ENCODE measurements at regions not wholly inside any gene's neighbourhood (a gene's known extent, or its start where the extent isn't known, plus 50 kb on each side); places are given as distances from the start of the nearest gene placed in this dataset.

DNA sequence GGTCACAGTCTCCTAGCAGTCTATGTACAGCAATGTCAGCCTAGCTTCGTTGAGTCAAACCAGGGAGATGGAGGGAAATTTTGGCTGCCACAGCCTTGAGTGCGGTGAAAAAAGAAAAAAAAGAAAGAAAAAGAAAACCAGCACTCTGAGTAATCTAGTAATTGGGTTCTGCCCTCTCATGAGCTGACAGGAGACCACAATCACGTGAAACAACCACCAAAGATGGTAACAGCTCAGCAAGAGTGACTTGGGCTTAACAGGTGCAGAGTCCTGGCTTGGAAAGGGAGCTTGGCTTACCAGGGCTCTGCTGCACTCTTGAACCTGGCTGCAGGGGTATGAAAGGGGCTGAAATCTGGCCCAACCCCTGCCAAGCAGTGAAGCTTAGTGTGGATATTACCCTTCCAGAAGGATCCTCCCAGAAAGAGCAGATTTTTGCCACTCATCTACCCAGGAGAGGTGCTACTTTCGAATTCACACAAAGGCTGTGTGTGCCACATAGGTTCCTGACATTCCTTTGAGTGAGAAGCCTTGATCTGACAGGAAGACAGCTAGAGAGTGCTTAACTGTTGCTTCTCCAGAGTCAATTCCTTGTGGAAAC, 350.3 kb downstream of the PTTG2 start:
- TF ChIP-seq, protein P1, sequence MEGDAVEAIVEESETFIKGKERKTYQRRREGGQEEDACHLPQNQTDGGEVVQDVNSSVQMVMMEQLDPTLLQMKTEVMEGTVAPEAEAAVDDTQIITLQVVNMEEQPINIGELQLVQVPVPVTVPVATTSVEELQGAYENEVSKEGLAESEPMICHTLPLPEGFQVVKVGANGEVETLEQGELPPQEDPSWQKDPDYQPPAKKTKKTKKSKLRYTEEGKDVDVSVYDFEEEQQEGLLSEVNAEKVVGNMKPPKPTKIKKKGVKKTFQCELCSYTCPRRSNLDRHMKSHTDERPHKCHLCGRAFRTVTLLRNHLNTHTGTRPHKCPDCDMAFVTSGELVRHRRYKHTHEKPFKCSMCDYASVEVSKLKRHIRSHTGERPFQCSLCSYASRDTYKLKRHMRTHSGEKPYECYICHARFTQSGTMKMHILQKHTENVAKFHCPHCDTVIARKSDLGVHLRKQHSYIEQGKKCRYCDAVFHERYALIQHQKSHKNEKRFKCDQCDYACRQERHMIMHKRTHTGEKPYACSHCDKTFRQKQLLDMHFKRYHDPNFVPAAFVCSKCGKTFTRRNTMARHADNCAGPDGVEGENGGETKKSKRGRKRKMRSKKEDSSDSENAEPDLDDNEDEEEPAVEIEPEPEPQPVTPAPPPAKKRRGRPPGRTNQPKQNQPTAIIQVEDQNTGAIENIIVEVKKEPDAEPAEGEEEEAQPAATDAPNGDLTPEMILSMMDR (IDR thresholded peaks at IDR 0.05), result no peak
- TF ChIP-seq POLR2A (IDR thresholded peaks at IDR 0.05), result no peak
